HG03045 (cell line): ENCODE measurements at regions not wholly inside any gene's neighbourhood (a gene's known extent, or its start where the extent isn't known, plus 50 kb on each side); places are given as distances from the start of the nearest gene placed in this dataset.

ENCODE experiments used
- ATAC-seq: cut with Tn5 transposase; IDR thresholded peaks from one replicate; pipeline ENCODE4 v1.9.1; 2021; ENCODE audit warnings: mild to moderate bottlenecking, moderate library complexity; ENCODE audit not compliant: unreplicated experiment

DNA sequence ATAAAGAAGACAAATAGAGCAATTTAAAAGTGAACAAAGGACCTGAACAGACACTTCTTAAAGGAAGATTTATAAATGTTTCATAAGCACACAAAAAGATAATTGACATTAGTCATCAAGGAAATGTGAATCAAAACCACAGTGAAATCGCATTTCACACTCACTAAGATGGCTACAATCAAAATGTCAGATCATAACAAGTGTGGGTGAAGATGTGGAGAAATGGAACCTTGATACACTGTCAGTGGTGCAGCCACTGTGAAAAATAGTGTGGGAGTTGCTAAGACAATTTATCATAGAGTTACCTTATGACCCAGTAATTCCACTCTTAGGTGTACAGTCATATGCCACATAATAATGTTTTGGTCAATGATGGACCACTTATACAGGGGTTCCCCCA lies 54.5 kb upstream of the HTR4 start:
- no peak for ATAC-seq

DNA sequence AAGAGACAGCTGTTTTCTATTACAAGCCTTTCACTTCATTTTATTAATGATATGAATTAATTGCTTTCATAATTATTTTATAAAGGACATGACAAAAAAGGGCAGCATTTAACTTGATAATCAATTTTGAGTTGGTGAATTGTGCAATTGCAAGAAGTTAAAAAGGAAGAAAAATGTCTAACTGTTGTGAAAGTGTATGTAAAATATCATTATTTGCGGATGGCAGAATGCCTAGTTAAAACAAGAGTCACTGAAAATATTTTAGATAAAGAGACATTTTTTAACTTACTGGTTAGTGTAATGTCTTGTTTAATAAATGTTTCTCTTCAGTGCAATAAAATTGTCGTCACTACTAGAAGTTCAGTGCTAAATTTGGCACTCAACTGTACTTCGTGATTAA lies 57.6 kb upstream of the HTR4 start:
- no peak for ATAC-seq

DNA sequence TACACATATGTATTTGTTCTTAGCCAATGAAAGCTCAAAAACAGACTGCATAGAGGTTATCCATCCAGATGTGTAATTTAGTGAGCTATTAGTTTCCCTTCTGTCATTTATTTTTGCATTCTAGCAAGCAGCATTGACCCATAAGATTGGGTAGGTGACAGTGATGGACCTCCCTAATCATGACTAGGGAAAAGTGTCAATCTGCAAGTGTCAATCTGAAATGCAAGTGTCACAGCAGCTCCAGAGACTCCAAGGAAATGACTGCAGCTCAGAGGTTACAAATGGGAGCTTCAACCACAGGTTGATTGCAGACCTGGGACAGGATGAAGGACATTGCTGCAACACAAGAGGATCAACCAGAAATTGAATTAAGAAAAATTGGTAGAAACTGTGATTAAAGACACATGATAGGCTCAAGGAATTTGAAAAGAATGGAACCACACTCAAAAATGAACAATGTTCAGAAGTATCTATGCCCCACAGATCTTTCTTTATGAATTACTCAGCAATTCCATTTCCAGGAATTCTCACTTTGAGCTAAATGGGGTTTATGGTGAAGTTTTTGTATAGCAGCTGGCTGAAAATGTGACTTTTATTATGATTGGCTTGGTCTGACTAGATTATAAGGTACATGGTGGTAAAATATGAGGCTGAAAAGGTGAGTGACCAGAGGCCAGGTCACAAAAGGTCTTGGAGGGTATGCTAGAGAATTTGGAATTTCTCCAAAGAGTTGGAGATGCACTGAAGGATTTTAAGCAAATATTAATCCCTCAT lies 59.6 kb upstream of the HTR4 start:
- no peak for ATAC-seq

DNA sequence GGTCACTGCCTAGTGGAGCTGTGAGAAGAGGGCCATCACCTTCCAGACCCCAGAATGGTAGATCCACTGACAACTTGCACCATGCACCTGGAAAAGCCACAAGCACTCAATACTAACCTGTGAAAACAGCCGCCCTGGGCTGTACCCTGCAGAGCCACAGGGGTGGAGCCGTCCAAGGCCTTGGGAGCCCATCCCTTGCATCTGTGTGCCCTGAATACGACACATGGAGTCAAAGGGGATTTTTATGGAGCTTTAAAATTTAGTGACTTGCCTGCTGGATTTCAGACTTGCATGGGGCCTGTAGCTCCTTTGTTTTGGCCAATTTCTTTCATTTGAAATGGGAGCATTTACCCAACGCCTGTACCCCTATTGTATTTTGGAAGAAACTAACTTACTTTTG lies 62.4 kb upstream of the HTR4 start:
- no peak for ATAC-seq

DNA sequence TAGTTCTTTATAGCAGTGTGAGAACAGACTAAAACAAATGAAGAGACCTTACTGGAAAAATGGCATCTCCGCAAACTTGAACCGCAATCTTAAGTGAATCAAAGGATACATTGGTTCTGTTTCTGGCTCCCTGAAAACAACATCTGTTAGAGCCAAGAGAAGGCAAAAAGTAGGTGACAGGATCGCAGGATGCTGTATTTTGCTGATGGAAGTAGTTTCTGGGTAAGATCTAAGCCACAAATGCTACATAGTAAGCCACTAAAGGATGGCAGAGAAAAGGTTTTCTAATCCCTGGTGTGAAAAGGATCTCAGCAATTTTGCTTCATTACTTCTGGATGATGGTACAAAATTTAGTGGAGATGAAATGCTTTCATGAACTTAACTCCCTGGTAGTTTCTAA lies 63.3 kb upstream of the HTR4 start:
- ATAC-seq: no peak

DNA sequence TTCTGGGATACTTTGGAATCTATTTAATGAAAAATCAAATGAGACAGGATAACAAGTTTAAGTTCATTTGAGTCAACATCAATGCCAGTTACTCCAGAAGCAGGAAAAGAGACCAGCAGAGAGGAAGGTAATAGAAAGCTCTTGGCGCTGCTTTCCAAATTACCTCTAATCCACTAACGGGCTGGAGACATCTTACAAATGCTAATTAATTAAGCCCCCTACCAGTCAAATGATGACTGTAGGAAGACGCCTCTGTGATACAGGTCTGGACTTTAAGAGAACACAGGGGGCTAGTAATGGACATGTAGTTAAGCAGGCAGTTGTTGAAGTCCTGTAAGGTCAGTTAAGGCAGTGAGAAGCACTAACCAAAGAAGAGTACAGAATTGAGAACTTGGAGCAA lies 65.3 kb upstream of the HTR4 start:
- ATAC-seq: no peak

DNA sequence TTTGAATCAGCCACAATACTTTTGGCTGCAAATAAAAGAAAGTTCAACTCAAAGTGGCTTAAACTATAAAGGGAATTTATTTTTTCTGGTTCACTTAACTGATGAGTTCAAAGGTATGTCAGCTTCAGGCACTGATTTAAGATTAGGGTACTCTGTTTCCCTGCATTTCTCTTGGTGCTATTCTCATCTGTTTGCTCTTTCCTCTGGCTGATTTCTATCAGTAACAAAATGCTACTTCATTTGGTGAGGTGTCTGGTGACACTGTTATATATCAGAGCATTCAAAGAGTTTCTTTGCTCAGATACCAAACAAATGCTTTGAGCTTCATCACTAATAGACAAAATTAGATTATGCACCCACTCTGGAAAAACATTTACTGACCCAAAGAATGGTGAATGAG lies 65.9 kb upstream of the HTR4 start:
- ATAC-seq: no peak

DNA sequence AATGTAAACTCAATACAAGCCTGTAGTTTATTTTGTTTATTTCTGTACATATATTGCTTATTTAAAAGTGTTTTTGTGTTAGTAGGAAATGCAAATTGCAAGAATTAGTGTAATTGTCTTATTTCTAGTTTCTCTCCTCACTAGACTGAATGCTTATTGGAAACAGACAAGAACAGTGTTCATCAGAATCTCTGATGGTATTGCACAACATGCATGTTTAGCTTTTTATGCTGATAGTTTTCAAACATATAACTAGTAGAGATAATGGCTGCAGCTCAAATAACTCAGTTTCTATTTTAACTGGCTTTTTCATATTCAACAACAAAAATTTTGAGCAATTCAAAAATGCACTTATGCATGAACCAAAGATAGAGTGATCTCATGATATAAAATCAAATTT lies 68.8 kb upstream of the HTR4 start:
- ATAC-seq: no peak

DNA sequence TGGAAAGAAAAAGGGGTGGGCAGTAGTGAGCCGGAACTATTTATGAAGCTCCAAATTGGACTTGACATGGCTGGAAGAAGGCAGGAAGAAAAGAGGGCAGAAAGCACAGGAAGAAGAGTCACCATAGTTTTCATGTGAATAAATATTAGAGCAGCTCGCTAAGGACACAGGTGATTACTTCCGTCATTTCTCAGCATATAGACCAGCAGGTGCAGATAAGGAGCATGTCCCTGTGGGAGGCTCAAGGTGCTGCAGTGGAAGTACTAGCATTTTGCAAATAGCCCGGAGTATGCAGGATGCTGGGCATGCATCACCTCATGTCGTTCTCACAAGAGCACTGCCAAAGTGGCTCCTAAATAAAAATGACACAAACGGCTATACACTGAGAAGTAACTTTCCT lies 71.3 kb upstream of the HTR4 start:
- ATAC-seq: no peak

DNA sequence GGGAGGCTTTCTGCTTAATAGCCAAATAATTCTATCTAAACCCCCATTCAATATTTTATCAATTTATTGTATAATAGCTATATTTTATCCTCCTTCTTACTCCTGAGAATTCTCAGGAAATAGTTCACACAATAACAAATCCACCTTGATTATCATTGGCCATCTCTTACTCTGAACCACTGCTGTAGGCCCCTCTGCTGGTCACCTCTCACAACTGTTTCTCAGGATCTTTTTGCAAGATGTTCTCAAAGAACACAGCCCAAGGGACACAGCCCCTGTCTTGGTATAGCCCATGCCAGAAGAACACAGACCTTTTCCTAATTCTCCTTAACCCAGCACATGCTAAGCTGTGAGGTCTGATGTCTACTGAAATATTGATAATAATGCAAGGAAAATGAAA lies 74.9 kb upstream of the HTR4 start:
- ATAC-seq: no peak

DNA sequence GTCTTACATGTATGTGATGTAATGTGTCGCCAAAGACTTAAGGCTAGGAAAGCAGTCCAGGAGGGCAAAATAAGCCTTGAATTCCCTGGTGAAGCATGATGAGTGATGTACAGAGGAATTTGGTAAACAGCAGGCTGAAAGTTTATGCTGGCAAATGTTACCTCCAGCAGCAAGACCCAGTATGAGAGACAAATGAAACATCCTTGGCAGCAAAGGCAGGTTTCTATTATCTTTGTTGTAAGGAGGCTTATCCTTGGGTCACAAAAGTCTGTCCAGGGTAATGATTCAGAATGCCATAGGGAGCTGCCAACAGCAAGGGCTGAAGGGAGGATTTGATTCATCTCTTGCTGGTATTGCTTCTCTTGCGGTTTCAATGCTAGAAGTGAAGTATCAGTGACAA lies 75.9 kb upstream of the HTR4 start:
- ATAC-seq: no peak

DNA sequence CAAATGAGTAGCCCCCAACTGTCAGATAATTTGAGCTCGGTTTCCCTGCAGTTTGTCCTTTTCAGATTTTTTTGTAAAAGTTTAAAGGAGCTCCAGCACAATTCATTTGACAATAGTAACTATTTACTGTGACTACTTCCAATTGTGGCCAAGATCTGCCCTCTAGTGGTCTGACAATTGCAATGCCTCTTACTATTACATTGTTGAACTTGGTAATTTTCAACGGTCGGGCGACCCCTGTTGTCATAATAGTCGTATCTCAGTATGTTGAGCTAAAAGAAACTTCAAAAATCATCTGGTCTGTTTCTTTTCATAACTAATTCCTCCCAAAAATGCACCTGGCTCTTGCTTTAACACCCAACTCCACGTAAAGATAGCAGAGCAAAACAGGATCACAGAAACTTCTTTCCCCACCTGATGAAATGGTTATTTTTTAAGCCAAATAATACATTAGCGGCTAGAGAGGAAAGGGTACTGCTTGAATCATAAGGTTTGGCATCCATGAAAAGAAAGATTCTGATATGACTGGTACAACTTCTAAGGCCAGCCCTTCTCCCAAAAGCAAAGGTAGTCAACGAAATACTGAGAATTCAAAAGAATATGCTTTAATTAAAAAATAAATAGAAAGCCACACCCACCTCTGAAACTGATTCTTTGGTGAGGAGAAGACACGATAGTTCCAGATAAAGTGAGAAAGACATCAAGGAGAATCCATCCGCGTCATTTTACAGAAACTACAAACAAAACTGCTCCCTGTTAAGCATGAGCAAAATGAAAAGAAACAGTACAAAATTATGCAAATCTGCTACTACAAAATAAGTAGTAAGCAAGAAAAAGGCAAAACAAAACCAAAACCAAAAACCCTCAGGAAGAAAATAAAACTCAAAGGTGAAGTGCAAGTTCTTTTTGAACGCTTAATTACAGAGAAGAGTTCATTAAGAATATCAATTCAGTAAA lies 76.9 kb upstream of the HTR4 start:
- ATAC-seq: peak; percentile 92

DNA sequence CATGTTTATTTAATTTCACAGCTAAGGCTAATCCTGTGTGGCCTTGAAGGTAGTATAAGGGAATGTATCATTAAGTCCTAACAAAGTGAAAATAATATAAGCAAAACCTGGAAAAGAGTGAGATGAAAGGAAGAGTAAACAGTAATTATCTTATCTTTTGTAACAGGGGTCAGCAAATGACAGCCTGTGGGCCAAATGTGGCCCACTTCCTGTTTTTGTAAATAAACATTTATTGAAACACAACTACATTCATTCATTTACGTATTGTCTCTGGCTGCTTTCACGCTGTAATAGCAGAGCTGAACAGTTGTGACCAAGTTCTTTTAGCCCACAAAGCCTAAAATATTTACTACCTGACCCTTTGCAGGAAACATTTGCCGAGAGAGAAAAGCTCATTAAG lies 78.4 kb upstream of the HTR4 start:
- ATAC-seq: no peak

DNA sequence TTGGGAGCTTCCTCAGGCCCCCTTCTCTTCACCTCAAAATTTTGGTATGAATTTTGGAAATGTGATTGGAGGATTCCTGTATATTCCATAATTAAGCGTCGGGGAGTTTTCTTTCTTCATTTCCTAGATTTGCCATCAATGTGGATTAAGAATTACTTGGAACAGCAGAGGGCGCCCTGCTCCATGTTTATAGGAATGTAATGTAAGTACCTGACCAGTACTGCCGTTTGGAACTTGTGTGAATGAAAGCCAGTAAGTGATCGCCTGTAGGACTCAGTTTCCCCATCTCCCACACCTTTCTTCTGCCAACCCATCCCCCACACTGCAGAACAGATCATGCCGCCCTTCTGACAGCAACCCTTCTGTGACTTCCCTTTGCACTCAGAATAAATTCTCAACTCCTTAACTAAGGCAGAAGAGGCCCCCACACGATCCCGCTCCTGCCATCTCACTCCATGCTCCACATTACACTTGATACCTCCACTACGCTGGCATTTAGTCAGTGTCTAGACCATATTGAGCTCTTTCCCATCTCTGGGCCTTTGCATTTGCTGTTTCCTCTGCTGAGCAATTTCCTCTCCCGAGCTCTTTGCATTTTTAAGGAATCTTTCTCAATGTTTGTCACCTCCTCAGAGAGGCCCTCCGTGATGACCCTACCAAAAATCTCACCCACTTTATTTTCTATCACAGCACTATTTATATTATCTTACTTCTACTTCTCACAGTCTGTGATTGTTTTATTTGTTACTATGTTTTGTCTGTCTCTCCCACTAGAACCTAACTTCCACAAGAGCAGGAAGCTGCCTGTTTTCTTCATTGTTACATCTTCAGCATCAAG lies 79.5 kb upstream of the HTR4 start:
- no peak for ATAC-seq

DNA sequence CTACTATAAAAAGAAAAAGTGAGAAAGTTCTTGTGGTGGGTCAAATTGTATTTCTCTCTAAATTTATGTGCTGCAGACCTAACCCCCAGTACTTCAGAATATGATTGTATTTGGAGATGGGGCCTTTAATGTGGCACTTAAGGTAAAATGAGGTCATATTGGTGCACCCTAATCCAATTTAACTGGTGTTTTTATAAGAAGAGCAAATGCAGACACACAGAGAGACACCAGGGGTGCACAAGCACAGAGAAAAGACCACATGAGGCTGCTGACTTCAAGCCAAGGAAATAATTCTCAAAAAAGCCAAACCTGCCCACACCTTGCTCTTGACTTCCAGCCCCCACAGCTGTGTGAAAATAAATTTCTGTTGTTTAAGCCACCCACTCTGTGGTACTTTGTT lies 80.2 kb upstream of the HTR4 start:
- no peak for ATAC-seq

DNA sequence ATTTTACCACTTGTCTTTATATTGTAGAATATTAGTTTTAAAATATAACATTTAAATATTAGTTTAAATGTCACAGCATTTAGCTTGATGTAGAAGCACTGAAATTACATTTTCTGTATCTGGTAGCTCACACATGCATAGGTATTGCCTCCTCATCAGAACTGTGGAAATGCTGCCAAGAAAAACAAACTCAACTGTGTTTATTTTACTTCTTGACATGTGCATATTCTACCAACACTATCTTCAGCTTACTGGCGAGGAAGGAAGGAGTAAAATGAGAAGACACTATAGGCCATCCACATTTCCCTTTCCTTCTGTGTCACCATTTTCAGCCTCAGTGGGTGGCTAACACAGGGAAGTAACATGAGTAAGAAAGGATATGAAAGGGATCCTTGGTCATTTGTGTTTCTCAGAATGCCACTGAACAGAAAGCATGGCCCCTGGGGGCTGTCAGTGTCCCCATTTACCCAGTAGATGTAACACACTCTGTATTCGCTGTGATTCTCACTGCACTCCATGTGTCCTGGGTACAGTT lies 81.0 kb upstream of the HTR4 start:
- no peak for ATAC-seq

DNA sequence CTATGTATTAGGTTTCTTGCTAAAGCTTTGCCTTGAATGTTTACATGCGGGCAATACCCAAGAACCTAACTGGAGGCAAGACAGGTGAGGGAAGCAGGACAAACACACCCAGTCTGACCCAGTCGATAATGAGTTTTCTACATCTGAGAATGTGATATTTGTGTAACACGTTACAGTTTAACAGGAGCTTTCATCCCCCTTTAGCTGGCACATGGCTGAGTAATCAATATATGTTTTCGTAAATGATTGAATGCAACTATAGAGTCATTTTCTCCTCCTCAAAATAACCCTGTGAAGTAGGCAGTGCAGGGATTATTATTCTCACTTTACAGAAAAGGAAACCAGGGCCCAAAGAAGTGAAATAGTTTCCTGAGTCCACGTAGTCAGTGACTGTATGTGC lies 84.7 kb upstream of the HTR4 start:
- ATAC-seq: no peak

DNA sequence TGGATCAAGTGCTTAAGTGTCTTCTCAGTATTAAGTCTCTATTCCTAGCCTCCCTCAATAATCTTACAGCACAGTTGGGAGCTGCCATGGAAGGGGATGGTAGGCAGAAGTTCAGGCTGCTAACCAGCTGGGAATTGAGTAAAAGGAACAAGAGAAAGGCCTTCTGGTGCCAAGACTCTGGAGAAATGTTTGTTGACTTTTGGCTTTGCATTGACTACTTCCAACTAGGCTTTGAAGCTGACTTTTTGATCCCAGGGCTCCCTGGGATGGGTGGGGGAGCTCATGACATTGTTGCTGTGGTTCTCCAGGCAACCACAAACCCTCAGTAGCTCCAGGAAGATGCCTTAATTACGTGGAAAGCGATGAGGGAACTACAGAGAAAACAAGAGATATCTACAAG lies 85.2 kb upstream of the HTR4 start:
- ATAC-seq: no peak

DNA sequence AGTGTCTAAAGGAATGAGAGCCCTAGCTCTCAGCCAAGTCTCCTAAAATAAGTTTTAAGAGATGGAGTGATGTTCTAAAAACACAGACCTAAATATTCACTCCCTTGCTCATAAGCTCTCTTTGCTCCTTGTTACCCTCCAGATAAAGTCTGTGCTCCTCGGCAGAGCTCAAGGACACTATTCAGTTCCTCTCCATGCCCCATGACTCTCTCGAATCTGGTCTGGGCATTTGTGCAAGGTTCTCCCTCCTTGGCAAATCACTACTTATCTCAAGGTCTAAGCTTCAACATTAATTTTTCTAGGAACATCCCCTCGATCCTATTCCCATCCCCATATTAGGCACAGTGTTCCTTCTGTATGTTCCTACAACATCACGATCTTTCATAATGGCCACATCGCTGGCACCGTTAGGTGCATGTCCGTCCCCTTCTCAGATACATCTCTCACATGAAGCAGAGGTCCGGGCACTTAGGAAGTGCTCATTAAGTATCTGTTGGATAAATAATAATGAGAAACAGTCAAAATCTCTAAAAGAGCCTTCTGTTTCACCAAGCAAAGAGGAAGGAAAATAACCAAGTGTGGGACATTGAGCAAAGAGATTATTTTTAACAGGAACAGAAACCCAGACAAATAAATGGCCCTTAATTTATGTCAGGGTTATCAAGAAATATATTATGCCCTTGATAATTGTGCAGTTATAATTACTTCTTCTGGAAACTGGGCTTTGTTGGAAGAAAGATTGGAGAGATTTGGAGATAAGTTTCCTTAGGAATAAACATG lies 85.9 kb upstream of the HTR4 start:
- ATAC-seq: no peak

DNA sequence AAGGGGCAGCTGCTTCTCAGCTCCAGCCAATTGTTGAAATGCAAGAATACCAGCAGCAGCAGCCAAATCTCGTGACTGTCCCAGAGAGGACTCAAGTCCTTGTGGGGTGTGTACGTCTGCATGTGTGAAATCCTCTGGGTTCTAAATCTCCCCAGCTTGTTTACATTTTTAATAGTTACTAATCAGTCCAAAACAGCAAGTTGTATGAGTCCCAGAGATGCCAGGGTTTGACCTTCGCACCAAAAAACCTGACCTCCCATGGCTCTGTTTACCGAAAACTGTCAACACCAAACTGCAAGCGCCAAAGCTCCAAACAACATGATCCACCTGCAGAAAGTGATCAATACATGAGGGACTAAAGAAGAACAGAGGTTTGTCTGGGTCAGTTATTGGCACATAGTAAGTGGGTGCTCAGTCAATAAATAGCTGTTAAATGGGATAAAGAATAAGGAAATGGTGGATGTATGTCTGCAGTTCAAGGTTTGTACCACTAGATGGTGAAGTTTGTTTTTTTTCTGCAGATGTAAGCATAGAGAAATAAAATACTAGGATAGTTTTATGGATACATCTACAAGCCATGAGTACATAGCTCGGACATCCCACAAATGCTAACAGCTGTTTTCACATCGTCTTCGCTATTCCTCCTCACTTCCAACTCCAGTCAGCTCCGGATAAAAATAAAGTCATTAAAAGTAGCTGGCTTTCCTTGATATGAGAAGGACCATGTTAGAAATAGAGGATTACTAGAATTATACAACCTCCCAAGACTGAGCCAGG lies 85.3 kb upstream of the ADRB2 start:
- no peak for ATAC-seq
